MM.1S (cell line): ENCODE measurements at regions not wholly inside any gene's neighbourhood (a gene's known extent, or its start where the extent isn't known, plus 50 kb on each side); places are given as distances from the start of the nearest gene placed in this dataset.
"Not testable (repeated sequence)": the region's sequence is repeated elsewhere in the genome, so short reads cannot be mapped to it uniquely, and the experiment has no call there.

ENCODE experiments used
- DNase-seq: peaks from one replicate; pipeline ENCODE4 v3.0.0-alpha.2; 2015
- H2AFZ ChIP-seq: fragments of 300-600 bp; sonication (generic); 2 replicates; pipeline ENCODE4 v1.6.0; 2016; ENCODE audit warnings: antibody characterized with exemption, low read length
- H3F3A ChIP-seq: fragments of 300-600 bp; sonication (generic); 2 replicates; pipeline ENCODE4 v1.6.1; 2016; ENCODE audit warnings: mild to moderate bottlenecking, antibody characterized with exemption, low read length, moderate library complexity, mixed read lengths; ENCODE audit not compliant: insufficient read depth
- H3K27ac ChIP-seq: fragments of 300-600 bp; sonication (generic); 2 replicates; pipeline ENCODE4 v1.5.1; 2016; ENCODE audit warnings: mild to moderate bottlenecking, low read length
- H3K27me3 ChIP-seq: fragments of 300-600 bp; sonication (generic); replicated peaks from 2 replicates; pipeline ENCODE4 v1.6.0; 2016; ENCODE audit warnings: low read length; ENCODE audit not compliant: insufficient read depth
- H3K36me3 ChIP-seq: fragments of 300-600 bp; sonication (generic); replicated peaks from 2 replicates; pipeline ENCODE4 v1.6.1; 2016; ENCODE audit warnings: mild to moderate bottlenecking, low read length, mixed read lengths; ENCODE audit not compliant: insufficient read depth
- H3K4me1 ChIP-seq: fragments of 300-600 bp; sonication (generic); 2 replicates; pipeline ENCODE4 v1.6.1; 2016; ENCODE audit warnings: low read length, mixed read lengths
- H3K4me2 ChIP-seq: fragments of 300-600 bp; sonication (generic); 2 replicates; pipeline ENCODE4 v1.6.0; 2016; ENCODE audit warnings: low read depth, low read length
- H3K4me3 ChIP-seq: fragments of 300-600 bp; sonication (generic); 2 replicates; pipeline ENCODE4 v1.5.1; 2016; ENCODE audit warnings: low read length, mixed read lengths
- H3K79me2 ChIP-seq: fragments of 300-600 bp; sonication (generic); 2 replicates; pipeline ENCODE4 v1.6.1; 2016; ENCODE audit warnings: mixed run types, low read length, mixed read lengths
- H3K9ac ChIP-seq: fragments of 300-600 bp; sonication (generic); 2 replicates; pipeline ENCODE4 v1.6.1; 2016; ENCODE audit warnings: low read length, mixed read lengths
- H3K9me2 ChIP-seq: fragments of 300-600 bp; sonication (generic); replicated peaks from 2 replicates; pipeline ENCODE4 v1.6.1; 2016; ENCODE audit warnings: mild to moderate bottlenecking, low read length, mixed read lengths; ENCODE audit not compliant: insufficient read depth
- H3K9me3 ChIP-seq: fragments of 300-600 bp; sonication (generic); replicated peaks from 2 replicates; pipeline ENCODE4 v1.6.1; 2016; ENCODE audit warnings: mild to moderate bottlenecking, low read length, mixed read lengths; ENCODE audit not compliant: insufficient read depth
- H4K20me1 ChIP-seq: fragments of 300-600 bp; sonication (generic); 2 replicates; pipeline ENCODE4 v1.6.1; 2016; ENCODE audit warnings: mild to moderate bottlenecking, low read length, moderate library complexity, mixed read lengths; ENCODE audit not compliant: insufficient read depth
- CTCF ChIP-seq: fragments of 300-600 bp; sonication (generic); IDR thresholded peaks from 2 replicates; pipeline ENCODE4 v1.5.1; 2016; ENCODE audit warnings: antibody characterized with exemption, low read length, mixed read lengths
- EZH2 ChIP-seq: fragments of 300-600 bp; sonication (generic); optimal IDR thresholded peaks from 2 replicates; pipeline ENCODE3; 2017; ENCODE audit warnings: low read depth, mild to moderate bottlenecking, antibody characterized with exemption, low read length, mixed read lengths
- EZH2phosphoT487 ChIP-seq: fragments of 300-600 bp; sonication (generic); IDR thresholded peaks from 2 replicates; pipeline ENCODE4 v1.6.1; 2018; ENCODE audit warnings: antibody characterized with exemption, low read length

GRCh38 chr4:38482696-38483095, 181.3 kb upstream of the KLF3 start:
- no peak overlapping the region for H3K27ac ChIP-seq
- H3K9ac ChIP-seq: no peak overlapping the region
- no peak overlapping the region for H3K4me3 ChIP-seq
- no peaks in the 10 kb centered on the region for H4K20me1 ChIP-seq
- H3K4me1 ChIP-seq: no peaks in the 10 kb centered on the region
- TF ChIP-seq CTCF (no peak), EZH2 (no peak), EZH2phosphoT487 (no peak)
- no peak for DNase-seq
- H3K4me2 ChIP-seq: no peak overlapping the region
- H3F3A ChIP-seq: no peaks in the 10 kb centered on the region
- no peak overlapping the region for H2AFZ ChIP-seq
- no peaks in the 10 kb centered on the region for H3K79me2 ChIP-seq
- H3K27me3 ChIP-seq: no peaks in the 10 kb centered on the region
- no peaks in the 10 kb centered on the region for H3K36me3 ChIP-seq
- no peaks in the 10 kb centered on the region for H3K9me3 ChIP-seq
- no peaks in the 10 kb centered on the region for H3K9me2 ChIP-seq

GRCh38 chr4:38483628-38484027, 180.4 kb upstream of the KLF3 start:
- not testable (repeated sequence) for H3K79me2 ChIP-seq, H3F3A ChIP-seq, DNase-seq, H3K9me2 ChIP-seq, H3K4me3 ChIP-seq, H3K27ac ChIP-seq, H3K4me2 ChIP-seq, H3K36me3 ChIP-seq, H4K20me1 ChIP-seq, H2AFZ ChIP-seq, H3K4me1 ChIP-seq, H3K9ac ChIP-seq, H3K27me3 ChIP-seq, H3K9me3 ChIP-seq

- H3K27me3 ChIP-seq: no peaks in the 10 kb centered on the region
- no peak for DNase-seq
- H3K9ac ChIP-seq: no peak overlapping the region
Measured at GRCh38 chr4:38489011-38489861, 174.8 kb upstream of the KLF3 start.

More at GRCh38 chr4:38489011-38489861, 174.8 kb upstream of the KLF3 start:
- no peaks in the 10 kb centered on the region for H3K4me1 ChIP-seq
- no peaks in the 10 kb centered on the region for H3F3A ChIP-seq
- no peaks in the 10 kb centered on the region for H3K9me2 ChIP-seq
- H3K4me3 ChIP-seq: no peak overlapping the region
- H3K27ac ChIP-seq: no peak overlapping the region
- H3K36me3 ChIP-seq: no peaks in the 10 kb centered on the region
- TF ChIP-seq CTCF (no peak), EZH2phosphoT487 (no peak), EZH2 (no peak)
- H3K79me2 ChIP-seq: no peaks in the 10 kb centered on the region
- no peaks in the 10 kb centered on the region for H4K20me1 ChIP-seq
- H3K9me3 ChIP-seq: no peaks in the 10 kb centered on the region
- no peak overlapping the region for H2AFZ ChIP-seq
- no peak overlapping the region for H3K4me2 ChIP-seq
